Fibroblast of villous mesenchyme (primary cell): ENCODE measurements at regions not wholly inside any gene's neighbourhood (a gene's known extent, or its start where the extent isn't known, plus 50 kb on each side); places are given as distances from the start of the nearest gene placed in this dataset.

ENCODE experiments used
- DNase-seq: peaks from one replicate; pipeline ENCODE4 v3.0.0-alpha.2; 2010; ENCODE audit warnings: low read depth
- H3K4me3 ChIP-seq: 2 replicates; pipeline ENCODE4 v1.5.1; 2011; ENCODE audit warnings: low read depth, mild to moderate bottlenecking, low read length
- TF ChIP-seq, protein P1 (sequence below): IDR thresholded peaks from 2 replicates; pipeline ENCODE4 v1.5.1; 2012; ENCODE audit warnings: low read depth, mild to moderate bottlenecking, low read length; ENCODE audit not compliant: insufficient read depth

DNA sequence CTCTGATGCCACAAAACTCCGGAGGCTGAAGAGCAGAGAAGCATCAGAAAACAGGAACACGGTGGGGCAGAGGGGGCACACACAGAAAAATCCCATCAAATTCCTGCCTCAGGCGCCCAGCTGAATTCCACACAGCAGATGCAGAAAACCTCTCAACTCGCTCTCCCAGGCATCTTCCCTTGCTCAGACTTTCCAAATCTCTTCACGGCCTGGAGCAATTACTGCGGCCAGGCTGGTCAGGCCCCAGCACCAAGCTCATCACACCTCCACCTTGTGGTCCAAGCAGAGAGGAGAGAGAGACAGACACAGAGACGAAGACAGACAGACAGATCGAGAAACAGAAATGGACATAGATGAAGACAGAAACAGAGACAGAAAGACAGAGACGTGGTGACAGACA, 89.0 kb downstream of the NCOR2 start:
- no peak overlapping the region for H3K4me3 ChIP-seq
- TF ChIP-seq, protein P1, sequence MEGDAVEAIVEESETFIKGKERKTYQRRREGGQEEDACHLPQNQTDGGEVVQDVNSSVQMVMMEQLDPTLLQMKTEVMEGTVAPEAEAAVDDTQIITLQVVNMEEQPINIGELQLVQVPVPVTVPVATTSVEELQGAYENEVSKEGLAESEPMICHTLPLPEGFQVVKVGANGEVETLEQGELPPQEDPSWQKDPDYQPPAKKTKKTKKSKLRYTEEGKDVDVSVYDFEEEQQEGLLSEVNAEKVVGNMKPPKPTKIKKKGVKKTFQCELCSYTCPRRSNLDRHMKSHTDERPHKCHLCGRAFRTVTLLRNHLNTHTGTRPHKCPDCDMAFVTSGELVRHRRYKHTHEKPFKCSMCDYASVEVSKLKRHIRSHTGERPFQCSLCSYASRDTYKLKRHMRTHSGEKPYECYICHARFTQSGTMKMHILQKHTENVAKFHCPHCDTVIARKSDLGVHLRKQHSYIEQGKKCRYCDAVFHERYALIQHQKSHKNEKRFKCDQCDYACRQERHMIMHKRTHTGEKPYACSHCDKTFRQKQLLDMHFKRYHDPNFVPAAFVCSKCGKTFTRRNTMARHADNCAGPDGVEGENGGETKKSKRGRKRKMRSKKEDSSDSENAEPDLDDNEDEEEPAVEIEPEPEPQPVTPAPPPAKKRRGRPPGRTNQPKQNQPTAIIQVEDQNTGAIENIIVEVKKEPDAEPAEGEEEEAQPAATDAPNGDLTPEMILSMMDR: no peak
- DNase-seq: no peak

DNA sequence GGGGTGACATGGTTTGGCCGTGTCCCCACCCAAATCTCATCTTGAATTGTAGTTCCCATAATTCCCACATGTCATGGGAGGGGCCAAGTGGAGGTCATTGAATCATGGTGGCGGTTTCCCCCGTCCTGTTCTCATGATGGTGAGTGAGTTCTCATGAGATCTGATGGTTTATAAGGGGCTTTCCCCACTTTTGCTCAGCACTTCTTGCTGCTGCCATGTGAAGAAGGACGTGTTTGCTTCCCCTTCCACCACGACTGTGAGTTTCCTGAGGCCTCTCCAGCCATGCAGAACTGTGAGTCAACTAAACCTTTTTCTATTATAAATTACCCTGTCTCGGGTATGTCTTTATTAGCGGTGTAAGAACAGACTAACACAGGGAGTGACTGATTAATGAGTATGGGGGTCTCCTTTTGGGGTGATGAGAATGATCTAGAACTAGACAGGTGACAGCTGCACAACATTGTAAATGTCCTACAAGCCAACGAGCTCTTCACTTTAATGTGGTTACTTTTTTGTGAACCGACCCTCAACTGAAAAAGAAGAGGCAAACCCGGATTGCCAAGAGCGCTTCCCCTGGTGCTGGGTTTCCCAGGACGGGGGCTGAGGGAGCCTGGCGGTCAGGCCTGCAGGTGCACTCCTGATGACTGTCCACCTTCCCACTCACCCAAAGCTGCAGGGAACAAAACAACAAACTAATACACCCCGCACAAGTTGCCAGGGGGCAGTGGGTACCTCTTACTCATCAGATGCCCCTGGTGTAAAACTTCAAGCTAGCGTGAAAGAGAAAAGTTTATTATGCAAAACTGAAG, 90.1 kb downstream of the NCOR2 start:
- TF ChIP-seq, protein P1: no peak
- no peak overlapping the region for H3K4me3 ChIP-seq
- no peak for DNase-seq

DNA sequence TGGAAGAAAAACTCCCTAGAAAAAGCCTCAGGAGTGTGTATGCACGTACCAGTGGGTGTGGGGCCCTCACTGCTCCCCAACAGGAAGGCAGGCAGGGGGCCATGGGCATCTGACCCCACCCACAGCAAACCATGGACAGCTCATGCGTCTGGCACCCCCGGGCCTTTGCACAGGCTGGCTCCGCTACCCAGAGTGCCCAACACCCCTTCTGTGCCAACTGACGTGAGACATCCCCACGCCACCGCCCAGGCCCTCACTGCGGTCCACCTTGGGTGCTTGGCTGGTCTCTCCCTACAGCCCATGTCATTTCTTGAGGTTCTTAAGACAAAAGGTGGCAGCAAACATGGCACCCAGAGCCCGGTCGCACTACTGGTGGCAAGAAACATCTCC, 91.4 kb downstream of the NCOR2 start:
- no peak overlapping the region for H3K4me3 ChIP-seq
- DNase-seq: no peak
- TF ChIP-seq, protein P1: no peak

DNA sequence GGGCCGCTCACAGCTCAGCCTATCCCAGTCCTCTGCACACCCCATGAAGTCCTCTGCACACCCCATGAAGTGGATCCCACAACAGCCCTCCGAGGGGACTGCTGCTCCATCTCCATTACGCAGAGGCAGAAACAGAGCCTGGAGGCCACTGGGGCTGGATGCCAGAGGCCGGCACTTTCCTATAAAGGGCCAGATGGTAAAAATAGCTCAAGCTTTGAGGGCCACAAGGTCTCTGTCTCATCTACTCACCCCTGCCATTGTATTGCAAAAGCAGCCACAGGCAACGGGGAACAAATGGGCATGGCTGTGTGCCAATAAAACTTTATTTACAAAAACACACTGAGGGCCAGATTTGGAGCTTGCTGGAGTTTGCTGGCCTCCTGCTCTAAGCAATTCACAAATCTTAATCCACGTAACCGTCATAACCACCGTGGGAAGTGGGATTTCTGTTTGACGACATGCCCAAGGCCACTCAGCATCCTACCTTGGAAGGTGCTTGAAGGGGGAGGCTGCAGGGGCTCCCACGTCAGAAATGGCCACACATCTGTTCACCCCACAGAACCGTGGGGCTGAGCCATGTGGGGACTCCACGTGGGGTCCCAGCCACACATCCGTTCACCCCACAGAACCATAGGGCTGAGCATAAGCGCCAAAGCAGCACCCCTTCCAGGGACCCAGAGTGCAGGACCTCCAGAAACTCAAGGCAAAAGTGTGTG, 92.0 kb downstream of the NCOR2 start:
- no peak overlapping the region for H3K4me3 ChIP-seq
- DNase-seq: no peak
- TF ChIP-seq, protein P1: no peak

DNA sequence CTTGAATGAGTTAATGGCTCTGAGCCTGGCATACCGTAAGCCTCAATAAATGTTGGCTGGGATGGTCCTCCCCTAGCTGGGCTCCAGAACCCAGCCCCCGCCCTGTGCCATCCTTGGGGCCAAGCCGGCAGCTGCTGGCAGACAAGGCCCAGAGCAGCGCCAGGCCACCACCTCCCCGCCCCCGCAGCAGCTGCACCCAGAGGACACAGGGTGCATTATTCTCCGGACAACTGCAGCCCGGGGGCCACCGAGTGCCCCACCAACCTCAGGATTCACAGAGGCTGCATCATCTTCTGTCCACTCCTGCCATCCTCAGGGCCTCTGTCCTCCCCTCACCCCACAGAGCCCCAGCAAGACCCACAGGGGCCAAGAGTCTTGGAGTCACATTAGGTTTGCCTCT, 92.7 kb downstream of the NCOR2 start:
- no peak overlapping the region for H3K4me3 ChIP-seq
- DNase-seq: no peak
- TF ChIP-seq, protein P1: no peak

DNA sequence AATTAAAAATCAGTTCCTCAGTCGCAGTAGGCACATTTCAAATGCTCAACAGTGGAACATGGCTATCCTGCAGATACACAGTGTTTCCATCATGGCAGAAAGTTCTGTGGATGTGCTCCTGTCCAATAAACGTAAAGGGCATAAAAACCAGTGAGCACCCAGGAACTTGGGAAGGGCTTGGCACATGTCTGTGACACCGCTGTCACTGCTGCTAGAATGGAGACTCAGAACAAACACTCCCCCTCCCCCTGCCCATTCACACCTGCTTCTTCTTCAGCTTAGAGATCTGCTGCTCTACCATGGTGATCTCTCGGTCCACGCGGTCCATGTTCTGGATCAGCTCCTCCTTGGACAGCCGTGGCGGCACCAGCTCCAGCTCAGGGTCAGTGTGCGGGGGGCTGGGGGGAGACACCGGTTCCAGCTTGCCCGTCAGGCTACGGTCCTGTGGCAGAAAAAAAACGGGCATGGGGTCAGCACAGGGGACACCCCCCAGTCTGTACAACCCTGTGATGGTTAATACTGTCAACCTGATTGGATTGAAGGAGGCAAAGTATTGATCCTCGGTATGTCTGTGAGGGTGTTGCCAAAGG, 94.6 kb downstream of the NCOR2 start:
- no peak overlapping the region for H3K4me3 ChIP-seq
- TF ChIP-seq, protein P1: no peak
- no peak for DNase-seq
